Activated T-cell treated with anti-CD3 and anti-CD28 coated beads, Interleukin-2, amount 50 U/mL, for 4 hours (primary cell): ENCODE measurements at regions not wholly inside any gene's neighbourhood (a gene's known extent, or its start where the extent isn't known, plus 50 kb on each side); places are given as distances from the start of the nearest gene placed in this dataset.

Experiments used
- ATAC-seq, 2 donors: fragments of 200-7000 bp; cut with Tn5 transposase; one replicate each; pipeline ENCODE4 v1.10.0; 2021
- DNase-seq: peaks from one replicate; pipeline ENCODE4 v3.0.0-alpha.2; 2020
- H3K27me3 Mint-ChIP-seq: one replicate; pipeline ENCODE4 v1.8.0; 2021; ENCODE audit warnings: low read depth, mixed read lengths
- H3K36me3 Mint-ChIP-seq: one replicate; pipeline ENCODE4 v1.8.0; 2022; ENCODE audit warnings: mixed read lengths; ENCODE audit not compliant: insufficient read depth
- H3K4me1 Mint-ChIP-seq: one replicate; pipeline ENCODE4 v1.8.0; 2021; ENCODE audit warnings: low read depth, mixed read lengths
- H3K4me3 Mint-ChIP-seq: one replicate; pipeline ENCODE4 v1.8.0; 2021; ENCODE audit warnings: mild to moderate bottlenecking, moderate library complexity, mixed read lengths
- H3K9me3 Mint-ChIP-seq: one replicate; pipeline ENCODE4 v1.8.0; 2021; ENCODE audit warnings: mixed read lengths

- peaks cover 12% of the 10 kb centered on the region for H3K4me1 Mint-ChIP-seq
- DNase-seq = no peak
- no peak for ATAC-seq
- H3K9me3 Mint-ChIP-seq = no peaks in the 10 kb centered on the region
- no peak overlapping the region for H3K4me3 Mint-ChIP-seq
- H3K27me3 Mint-ChIP-seq = peaks cover 70% of the 10 kb centered on the region
- H3K36me3 Mint-ChIP-seq = no peaks in the 10 kb centered on the region
Observed at GRCh38 chr5:175797521-175798038, 73.8 kb upstream of the CPLX2 start.

- no peaks in the 10 kb centered on the region for H3K9me3 Mint-ChIP-seq
- H3K4me1 Mint-ChIP-seq = peaks cover 12% of the 10 kb centered on the region
- DNase-seq = no peak
- H3K4me3 Mint-ChIP-seq = no peak overlapping the region
- no peak for ATAC-seq
- no peaks in the 10 kb centered on the region for H3K36me3 Mint-ChIP-seq
- H3K27me3 Mint-ChIP-seq = peaks cover 73% of the 10 kb centered on the region
Observed at GRCh38 chr5:175798626-175799025, 72.8 kb upstream of the CPLX2 start.

GRCh38 chr5:175800656-175801081 is 70.7 kb upstream of the CPLX2 start:
- Mint-ChIP-seq H3K36me3 (no peaks in the 10 kb centered on the region), H3K4me1 (peaks cover 12% of the 10 kb centered on the region)

GRCh38 chr5:175802361-175802760 is 69.0 kb upstream of the CPLX2 start:
- H3K27me3 Mint-ChIP-seq = peaks cover 64% of the 10 kb centered on the region

More at GRCh38 chr5:175800656-175801081, 70.7 kb upstream of the CPLX2 start:
- DNase-seq (no peak), ATAC-seq (no peak)
- peaks cover 60% of the 10 kb centered on the region for H3K27me3 Mint-ChIP-seq
- H3K9me3 Mint-ChIP-seq = no peaks in the 10 kb centered on the region
- H3K4me3 Mint-ChIP-seq = no peak overlapping the region

GRCh38 chr5:175803254-175803653 is 68.1 kb upstream of the CPLX2 start:
- Mint-ChIP-seq H3K27me3 (peaks cover 64% of the 10 kb centered on the region), H3K36me3 (no peaks in the 10 kb centered on the region), H3K4me3 (no peak overlapping the region), H3K4me1 (no peaks in the 10 kb centered on the region), H3K9me3 (no peaks in the 10 kb centered on the region)
- ATAC-seq (no peak), DNase-seq (no peak)

More at GRCh38 chr5:175802361-175802760, 69.0 kb upstream of the CPLX2 start:
- Mint-ChIP-seq H3K4me1 (peaks cover 8% of the 10 kb centered on the region), H3K4me3 (no peak overlapping the region), H3K36me3 (no peaks in the 10 kb centered on the region), H3K9me3 (no peaks in the 10 kb centered on the region)
- no peak for DNase-seq
- ATAC-seq = no peak

GRCh38 chr5:175803736-175804454 is 67.5 kb upstream of the CPLX2 start:
- H3K4me1 Mint-ChIP-seq = no peaks in the 10 kb centered on the region
- H3K27me3 Mint-ChIP-seq = peaks cover 63% of the 10 kb centered on the region
- no peak overlapping the region for H3K4me3 Mint-ChIP-seq
- no peak for DNase-seq
- H3K36me3 Mint-ChIP-seq = no peaks in the 10 kb centered on the region
- no peaks in the 10 kb centered on the region for H3K9me3 Mint-ChIP-seq
- ATAC-seq = no peak

GRCh38 chr5:175805256-175806011 is 65.9 kb upstream of the CPLX2 start:
- no peaks in the 10 kb centered on the region for H3K4me1 Mint-ChIP-seq
- no peaks in the 10 kb centered on the region for H3K9me3 Mint-ChIP-seq
- H3K4me3 Mint-ChIP-seq = no peak overlapping the region
- DNase-seq = no peak
- H3K36me3 Mint-ChIP-seq = no peaks in the 10 kb centered on the region
- H3K27me3 Mint-ChIP-seq = peaks cover 60% of the 10 kb centered on the region
- no peak for ATAC-seq

- H3K4me1 Mint-ChIP-seq = no peaks in the 10 kb centered on the region
- DNase-seq (no peak), ATAC-seq (no peak)
- no peak overlapping the region for H3K4me3 Mint-ChIP-seq
- H3K36me3 Mint-ChIP-seq = no peaks in the 10 kb centered on the region
- no peaks in the 10 kb centered on the region for H3K9me3 Mint-ChIP-seq
- peaks cover 40% of the 10 kb centered on the region for H3K27me3 Mint-ChIP-seq
Observed at GRCh38 chr5:175808711-175809110, 62.7 kb upstream of the CPLX2 start.

- peaks cover 41% of the 10 kb centered on the region for H3K27me3 Mint-ChIP-seq
- no peak for DNase-seq
- no peak for ATAC-seq
- H3K4me3 Mint-ChIP-seq = no peak overlapping the region
- H3K9me3 Mint-ChIP-seq = no peaks in the 10 kb centered on the region
- no peaks in the 10 kb centered on the region for H3K36me3 Mint-ChIP-seq
- H3K4me1 Mint-ChIP-seq = no peaks in the 10 kb centered on the region
Observed at GRCh38 chr5:175809531-175810121, 61.8 kb upstream of the CPLX2 start.

GRCh38 chr5:175810457-175810856 is 60.9 kb upstream of the CPLX2 start:
- Mint-ChIP-seq H3K27me3 (peaks cover 42% of the 10 kb centered on the region), H3K9me3 (no peaks in the 10 kb centered on the region), H3K36me3 (no peaks in the 10 kb centered on the region), H3K4me3 (no peak overlapping the region), H3K4me1 (no peaks in the 10 kb centered on the region)
- ATAC-seq = no peak
- DNase-seq = no peak

- ATAC-seq = no peak
- DNase-seq = no peak
- Mint-ChIP-seq H3K4me3 (no peak overlapping the region), H3K4me1 (no peaks in the 10 kb centered on the region), H3K27me3 (peaks cover 40% of the 10 kb centered on the region), H3K9me3 (no peaks in the 10 kb centered on the region), H3K36me3 (no peaks in the 10 kb centered on the region)
Observed at GRCh38 chr5:175811589-175811988, 59.8 kb upstream of the CPLX2 start.

- Mint-ChIP-seq H3K9me3 (no peaks in the 10 kb centered on the region), H3K36me3 (no peaks in the 10 kb centered on the region), H3K27me3 (peaks cover 25% of the 10 kb centered on the region), H3K4me3 (no peak overlapping the region), H3K4me1 (no peaks in the 10 kb centered on the region)
- DNase-seq (no peak), ATAC-seq (no peak)
Observed at GRCh38 chr5:175813943-175814630, 57.3 kb upstream of the CPLX2 start.

- no peaks in the 10 kb centered on the region for H3K4me1 Mint-ChIP-seq
- H3K36me3 Mint-ChIP-seq = no peaks in the 10 kb centered on the region
- no peak for DNase-seq
- no peak for ATAC-seq
- no peaks in the 10 kb centered on the region for H3K9me3 Mint-ChIP-seq
- H3K4me3 Mint-ChIP-seq = no peak overlapping the region
- H3K27me3 Mint-ChIP-seq = peaks cover 23% of the 10 kb centered on the region
Observed at GRCh38 chr5:175814691-175815090, 56.7 kb upstream of the CPLX2 start.
